Coronary artery (tissue), 2 donors: ENCODE measurements at regions not wholly inside any gene's neighbourhood (a gene's known extent, or its start where the extent isn't known, plus 50 kb on each side); places are given as distances from the start of the nearest gene placed in this dataset.

Experiments
- DNase-seq: peaks from one replicate; pipeline ENCODE4 v3.0.0-alpha.2; 2017; ENCODE audit warnings: low spot score
- H3K27ac ChIP-seq, 2 donors: fragments of 200-600 bp; sonication (generic); one replicate each; pipeline ENCODE4 v1.5.1; 2016 to 2019
- H3K4me3 ChIP-seq: fragments of 200-600 bp; sonication (generic); 2 replicates; pipeline ENCODE4 v1.5.1; 2016; ENCODE audit warnings: mild to moderate bottlenecking, moderate library complexity
- TF ChIP-seq, protein P1 (sequence below): fragments of 200-600 bp; sonication (generic); IDR thresholded peaks from one replicate; pipeline ENCODE4 v1.5.1; 2019; ENCODE audit warnings: antibody characterized with exemption

DNA sequence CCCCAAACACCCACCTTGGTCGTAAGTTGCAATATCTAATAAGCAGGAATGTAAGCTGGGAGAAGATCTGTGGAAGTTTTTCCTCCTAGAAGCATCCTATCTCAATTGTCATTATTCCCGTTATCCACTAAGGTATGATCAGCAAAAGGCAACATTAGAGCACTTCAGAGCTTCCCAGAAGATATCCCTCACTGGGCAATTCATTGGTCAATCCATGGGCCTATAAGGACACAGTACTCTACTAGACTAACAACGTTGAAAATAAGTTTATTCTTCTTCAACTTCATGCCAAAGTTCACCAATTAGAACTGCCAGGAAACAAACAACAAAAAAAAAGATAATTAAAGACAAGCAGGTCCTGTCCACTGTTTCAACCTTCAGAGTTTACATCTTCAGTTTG is 433.0 kb upstream of the POU3F3 start:
- no peak overlapping the region for H3K27ac ChIP-seq
- no peak for DNase-seq
- TF ChIP-seq, protein P1, sequence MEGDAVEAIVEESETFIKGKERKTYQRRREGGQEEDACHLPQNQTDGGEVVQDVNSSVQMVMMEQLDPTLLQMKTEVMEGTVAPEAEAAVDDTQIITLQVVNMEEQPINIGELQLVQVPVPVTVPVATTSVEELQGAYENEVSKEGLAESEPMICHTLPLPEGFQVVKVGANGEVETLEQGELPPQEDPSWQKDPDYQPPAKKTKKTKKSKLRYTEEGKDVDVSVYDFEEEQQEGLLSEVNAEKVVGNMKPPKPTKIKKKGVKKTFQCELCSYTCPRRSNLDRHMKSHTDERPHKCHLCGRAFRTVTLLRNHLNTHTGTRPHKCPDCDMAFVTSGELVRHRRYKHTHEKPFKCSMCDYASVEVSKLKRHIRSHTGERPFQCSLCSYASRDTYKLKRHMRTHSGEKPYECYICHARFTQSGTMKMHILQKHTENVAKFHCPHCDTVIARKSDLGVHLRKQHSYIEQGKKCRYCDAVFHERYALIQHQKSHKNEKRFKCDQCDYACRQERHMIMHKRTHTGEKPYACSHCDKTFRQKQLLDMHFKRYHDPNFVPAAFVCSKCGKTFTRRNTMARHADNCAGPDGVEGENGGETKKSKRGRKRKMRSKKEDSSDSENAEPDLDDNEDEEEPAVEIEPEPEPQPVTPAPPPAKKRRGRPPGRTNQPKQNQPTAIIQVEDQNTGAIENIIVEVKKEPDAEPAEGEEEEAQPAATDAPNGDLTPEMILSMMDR = no peak
- H3K4me3 ChIP-seq = no peak overlapping the region

DNA sequence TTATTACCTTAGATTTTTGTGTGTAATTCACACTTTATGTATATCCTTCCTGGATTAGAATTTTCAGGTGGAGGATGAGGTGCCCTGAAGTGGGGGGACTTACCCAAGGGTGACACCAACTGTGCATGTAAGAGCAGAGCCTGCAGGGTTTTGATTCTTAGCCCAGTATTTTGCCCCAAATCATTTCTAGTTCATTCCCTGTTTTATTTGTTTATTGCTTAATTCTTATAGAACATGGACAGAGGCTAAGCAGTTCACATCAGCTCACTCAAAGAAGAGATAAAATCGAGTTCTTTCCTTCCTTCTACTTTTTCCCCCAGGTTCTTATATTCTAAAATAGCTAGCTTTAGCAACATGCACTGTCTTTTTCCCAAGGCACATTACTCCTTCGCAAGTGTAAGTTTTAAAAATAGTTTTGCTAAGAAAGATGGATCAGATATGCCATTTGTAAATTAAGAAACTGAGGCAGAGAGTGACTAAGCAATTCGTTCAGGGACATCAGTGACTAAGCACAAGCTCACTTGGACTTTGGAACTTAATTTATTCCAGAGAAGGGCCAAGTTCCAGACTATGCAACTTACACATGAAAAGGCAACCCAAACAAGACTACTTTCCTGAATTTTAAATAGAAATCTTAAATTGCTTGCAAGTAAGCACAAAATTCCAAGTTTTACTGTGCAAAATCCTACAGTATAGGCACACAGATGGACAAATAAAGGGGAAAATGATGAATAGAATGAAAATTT is 427.9 kb upstream of the POU3F3 start:
- TF ChIP-seq, protein P1 = no peak
- Histone ChIP-seq H3K27ac (no peak overlapping the region), H3K4me3 (no peak overlapping the region)
- no peak for DNase-seq

DNA sequence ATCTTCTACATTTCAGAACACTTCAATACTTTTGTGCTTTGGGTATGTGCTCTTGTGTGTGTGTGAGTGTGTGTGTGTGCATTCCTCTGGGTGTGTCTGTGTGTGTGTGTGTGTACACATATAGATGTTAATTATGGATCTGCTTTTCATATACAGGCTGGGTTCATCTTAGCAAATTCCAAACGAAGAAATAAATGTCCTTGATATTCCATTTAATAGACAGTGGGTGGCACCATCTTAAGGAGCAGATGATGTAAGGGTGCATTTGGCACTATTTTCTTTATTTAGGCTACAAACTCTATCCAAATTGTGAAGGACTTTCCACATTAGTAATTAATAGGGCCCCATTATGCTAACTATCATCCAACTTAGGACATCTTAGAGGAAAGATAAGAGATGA is 425.8 kb upstream of the POU3F3 start:
- TF ChIP-seq, protein P1 = no peak
- DNase-seq = no peak
- Histone ChIP-seq H3K4me3 (no peak overlapping the region), H3K27ac (no peak overlapping the region)

DNA sequence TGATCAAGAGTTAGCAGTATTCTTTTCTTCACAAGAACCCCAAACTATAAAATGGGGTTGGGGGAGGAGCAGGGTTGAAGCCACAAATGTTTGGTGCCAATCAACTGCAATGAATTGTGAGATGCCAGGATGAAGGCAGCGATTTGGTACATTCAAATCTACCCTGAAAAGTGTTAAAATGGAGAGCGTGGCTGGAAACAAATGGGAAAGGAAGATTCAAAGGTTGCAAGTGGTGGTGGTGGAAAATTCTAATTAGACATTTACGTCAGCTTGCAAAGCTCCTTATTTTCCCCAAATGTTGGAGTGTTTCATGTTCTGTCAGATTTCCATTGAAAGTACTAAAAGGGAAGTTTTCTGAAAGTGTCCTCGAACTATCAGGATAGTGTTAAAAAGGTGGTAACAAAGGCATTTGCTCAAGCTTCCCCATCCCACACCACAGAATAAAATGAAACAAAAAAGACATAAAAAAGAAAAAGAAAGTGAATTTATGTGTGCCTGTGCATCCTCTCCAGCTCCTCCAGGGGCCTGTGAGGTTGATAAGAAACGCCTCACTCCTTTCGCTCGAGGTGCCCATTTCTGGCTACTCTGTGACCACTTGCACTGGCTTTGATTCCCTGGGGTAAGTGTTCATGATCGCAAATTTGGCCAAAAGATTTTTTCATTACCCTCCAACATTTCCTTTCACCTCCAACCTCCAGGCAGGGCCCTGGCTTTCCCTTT is 424.1 kb upstream of the POU3F3 start:
- no peak overlapping the region for H3K27ac ChIP-seq

DNA sequence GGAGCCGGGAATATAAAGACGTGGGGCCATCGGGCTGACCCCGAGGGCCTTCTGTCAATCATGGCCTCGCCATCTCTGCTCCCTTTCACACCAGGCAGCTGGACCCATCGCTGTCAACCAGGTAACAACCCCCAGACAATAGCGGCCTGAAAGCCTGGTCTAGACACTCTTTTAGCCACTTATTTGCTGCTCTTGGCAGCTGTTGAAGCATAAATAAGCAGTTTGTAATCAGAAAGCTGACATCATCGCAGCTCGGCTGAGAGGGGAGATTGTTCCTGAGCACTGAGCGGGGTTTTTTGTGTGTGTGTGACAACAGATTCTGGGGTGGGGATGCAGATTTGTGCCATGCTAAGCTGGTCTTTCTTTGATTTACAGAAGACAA is 423.6 kb upstream of the POU3F3 start:
- DNase-seq = no peak
- H3K27ac ChIP-seq = no peak overlapping the region
- no peak overlapping the region for H3K4me3 ChIP-seq
- TF ChIP-seq, protein P1 = no peak

More for the DNA sequence above, 424.1 kb upstream of the POU3F3 start:
- DNase-seq = no peak
- no peak overlapping the region for H3K4me3 ChIP-seq
- TF ChIP-seq, protein P1 = no peak

DNA sequence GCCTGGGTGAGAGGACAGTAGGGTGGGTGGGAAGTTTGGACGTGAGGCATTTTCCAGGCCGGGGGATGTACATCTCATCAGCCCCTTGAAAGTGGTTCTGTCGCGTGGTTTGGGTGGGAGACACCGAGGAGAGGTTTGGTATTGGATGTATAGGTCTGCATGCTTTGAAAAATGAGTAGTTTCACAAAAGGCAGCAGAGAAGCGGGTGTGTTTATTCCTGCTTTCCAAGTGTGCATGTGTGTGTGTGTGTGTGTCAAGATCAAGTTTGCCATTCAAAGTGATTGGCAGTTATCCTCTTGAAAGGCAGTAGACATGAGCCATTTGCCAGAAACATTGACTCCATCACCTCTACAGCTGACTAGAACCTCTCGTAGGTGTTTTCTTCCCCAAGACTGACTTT is 423.1 kb upstream of the POU3F3 start:
- Histone ChIP-seq H3K4me3 (no peak overlapping the region), H3K27ac (no peak overlapping the region)
- DNase-seq = no peak
- TF ChIP-seq, protein P1 = no peak

DNA sequence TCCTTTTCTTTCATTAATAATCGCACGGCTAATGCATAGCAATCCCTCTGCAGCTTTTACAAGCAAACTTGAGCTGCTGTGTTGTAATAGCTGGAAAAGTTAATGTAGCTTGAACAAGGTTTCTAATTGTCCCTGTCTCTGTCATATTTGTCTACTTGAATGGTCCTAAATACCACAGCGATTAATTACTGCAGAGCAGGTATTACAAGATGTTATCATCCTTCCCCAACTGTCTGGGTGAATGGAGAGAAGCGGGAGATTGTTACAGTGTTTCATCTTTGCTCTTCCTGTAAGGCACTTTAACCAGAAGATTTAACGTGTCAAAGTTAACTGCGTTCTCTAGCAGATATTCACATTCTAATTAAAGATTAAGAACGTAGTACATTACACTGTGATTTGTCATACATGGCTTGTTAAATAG is 422.2 kb upstream of the POU3F3 start:
- TF ChIP-seq, protein P1 = no peak
- Histone ChIP-seq H3K27ac (no peak overlapping the region), H3K4me3 (no peak overlapping the region)
- no peak for DNase-seq
